DMS 273 treated with DMSO at 0.1 percent for 48 hours (cell line): ENCODE measurements at regions not wholly inside any gene's neighbourhood (a gene's known extent, or its start where the extent isn't known, plus 50 kb on each side); places are given as distances from the start of the nearest gene placed in this dataset.

ENCODE experiments used
- DNase-seq: peaks from one replicate; lab custom pipeline; 2025; lab: John Stamatoyannopoulos, UW

GRCh38 chr21:43302769-43303168 lies 124.2 kb downstream of the SIK1 start:
- DNase-seq = no peak

DNA sequence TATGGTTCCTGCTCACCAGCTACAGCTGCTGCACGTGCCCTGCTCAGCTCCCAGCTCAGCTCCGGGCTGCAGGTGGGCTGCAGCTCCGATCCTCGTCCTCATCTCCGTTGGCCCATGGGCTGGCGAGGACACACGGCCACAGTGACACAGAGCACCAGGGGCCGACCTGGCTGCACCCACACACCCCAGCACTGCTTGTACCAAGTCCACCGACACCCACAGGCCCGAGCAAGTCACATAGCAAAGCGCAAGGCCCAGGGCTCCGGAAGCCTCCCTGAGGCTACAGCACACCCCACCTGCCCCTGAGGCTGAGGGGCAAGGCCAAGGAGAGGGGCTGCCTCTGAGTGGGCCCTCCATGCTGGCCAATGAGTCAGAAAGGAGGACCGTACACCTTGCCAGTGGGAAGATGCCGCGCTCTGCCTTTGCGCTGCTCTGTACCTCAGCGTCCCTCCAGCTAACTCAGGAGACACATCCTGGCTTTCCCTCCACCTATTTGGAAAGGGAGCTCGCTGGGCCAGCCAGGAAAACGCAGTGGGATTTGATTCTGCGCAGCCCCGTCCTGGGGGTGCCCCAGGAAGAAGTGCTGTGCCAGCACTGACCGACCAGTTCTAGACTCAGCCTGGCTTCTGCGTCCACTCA lies 124.8 kb downstream of the SIK1 start:
- no peak for DNase-seq

GRCh38 chr21:43301409-43302061 lies 125.4 kb downstream of the SIK1 start:
- no peak for DNase-seq

- no peak for DNase-seq
Observed at GRCh38 chr21:43300496-43301408, 126.2 kb downstream of the SIK1 start.

DNA sequence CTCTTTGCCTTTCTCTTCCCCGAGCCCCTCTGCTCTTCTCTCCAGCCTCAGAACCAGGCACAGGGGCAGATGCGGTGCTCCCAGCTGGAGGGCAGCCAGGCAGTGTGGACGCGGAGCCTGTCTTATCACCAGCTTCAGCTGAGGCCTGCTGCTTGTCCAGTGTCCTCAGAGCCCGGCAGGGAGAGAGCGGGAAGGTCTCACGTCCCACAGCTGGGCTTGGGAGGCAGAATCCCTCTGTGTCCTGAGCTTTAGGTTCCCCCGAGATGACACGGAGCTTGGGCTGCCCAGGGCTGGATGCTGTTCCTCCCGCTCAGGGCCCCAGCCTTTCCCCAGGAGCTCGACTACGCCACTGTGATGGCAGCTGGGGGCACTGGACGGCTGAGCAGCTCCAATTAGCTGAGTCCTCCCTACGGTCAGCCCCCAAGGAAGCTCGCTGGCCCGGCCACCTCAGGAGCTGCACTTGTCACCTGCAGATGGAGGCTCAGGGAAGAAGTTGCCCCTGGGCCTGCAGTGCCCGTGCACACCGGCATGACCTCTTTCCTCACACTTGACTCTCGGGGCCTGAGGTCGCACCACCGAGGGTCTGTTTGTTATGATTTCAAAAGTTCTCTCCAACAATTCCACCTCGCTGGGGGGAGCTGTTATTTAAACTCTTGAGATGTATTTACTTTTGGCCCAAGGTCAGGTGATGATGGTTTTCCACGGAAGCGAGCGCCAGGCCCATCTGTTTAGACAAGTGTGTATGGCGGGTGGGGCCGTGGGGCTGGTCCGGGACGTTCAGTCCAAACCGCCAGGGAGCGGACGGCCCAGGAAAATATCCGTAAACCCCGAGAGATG lies 127.3 kb downstream of the SIK1 start:
- no peak for DNase-seq

DNA sequence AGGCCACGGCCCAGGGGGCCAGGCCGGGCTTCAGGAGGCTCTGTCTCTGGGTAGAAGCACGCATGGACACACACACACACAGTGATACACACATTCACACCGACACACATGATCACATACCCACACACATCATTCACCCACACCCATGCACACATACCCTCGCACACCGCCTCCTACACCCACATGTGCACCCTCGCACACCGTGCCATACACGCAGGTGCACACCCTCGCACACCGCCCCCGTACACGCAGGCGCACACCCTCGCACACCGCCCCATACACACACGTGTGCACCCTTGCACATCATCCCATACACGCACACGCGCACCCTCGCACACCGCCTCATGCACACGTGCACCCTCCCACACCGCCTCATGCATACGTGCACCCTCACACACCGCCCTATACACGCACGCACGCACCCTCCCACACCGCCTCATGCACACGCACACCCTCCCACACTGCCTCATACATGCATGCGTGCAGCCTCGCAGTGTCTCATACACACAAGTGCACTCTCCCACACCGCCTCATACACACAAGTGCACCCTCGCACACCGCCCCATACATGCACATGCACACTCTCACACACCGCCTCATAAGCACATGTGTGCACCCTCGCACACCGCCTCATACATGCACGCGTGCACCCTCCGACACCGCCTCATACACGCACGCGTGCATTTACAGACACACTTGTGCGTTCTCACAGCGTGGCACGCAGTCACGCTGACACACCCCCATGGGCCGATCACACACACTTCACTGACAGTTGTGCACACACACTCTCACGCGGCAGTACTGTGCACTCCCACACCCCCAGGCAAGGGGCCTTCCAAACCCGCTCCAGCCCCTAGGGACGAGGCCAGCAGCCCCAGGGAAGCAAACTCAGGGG lies 128.1 kb downstream of the SIK1 start:
- no peak for DNase-seq

DNA sequence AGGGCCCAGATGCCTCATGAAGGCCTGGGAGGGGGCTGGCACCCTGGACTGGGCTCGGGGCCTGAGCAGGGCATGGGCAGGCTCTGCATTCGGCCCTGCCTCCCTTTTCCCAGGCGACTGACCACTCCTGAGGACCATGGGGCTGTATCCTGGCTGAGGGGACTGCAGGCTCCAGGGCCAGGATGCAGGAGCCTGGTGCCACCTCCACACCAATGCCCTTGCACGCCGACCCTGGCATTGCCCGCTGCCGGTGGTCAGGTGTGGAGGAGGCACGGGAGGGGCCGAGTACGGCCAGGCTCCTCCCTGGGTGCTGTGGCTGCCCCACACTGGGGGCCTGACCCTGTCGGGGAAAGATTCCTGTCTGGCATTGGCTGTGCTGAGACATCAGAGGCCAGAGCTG lies 128.9 kb downstream of the SIK1 start:
- no peak for DNase-seq

DNA sequence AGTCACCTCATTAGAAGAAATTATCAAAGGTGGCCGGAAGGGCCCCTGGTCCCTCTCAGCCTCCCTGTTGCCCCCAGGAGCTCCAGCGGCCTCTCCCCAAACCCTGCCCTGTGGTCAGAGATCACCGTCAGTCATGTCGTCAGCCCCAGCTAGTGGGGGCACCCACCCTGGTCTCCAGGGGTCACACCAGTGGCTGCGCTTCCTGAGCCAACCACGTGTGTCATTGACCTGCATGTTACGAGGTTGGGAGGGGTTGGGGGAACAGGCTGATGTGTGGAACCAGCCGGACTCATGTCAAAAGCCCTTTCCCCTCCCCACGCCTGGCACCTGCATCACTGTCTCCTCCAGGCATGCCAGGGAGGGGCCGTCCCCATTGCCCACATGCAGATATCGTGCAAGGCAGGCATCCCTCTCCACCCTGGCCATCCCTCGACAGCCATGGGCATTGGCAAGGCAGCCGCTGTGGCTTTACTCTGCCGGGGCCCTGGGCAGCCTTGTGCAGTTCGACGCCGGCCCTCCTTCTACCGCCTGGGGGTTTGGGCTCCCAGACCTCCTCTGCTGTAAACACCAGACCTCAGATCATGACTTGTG lies 128.7 kb downstream of the CRYAA start:
- DNase-seq = no peak

DNA sequence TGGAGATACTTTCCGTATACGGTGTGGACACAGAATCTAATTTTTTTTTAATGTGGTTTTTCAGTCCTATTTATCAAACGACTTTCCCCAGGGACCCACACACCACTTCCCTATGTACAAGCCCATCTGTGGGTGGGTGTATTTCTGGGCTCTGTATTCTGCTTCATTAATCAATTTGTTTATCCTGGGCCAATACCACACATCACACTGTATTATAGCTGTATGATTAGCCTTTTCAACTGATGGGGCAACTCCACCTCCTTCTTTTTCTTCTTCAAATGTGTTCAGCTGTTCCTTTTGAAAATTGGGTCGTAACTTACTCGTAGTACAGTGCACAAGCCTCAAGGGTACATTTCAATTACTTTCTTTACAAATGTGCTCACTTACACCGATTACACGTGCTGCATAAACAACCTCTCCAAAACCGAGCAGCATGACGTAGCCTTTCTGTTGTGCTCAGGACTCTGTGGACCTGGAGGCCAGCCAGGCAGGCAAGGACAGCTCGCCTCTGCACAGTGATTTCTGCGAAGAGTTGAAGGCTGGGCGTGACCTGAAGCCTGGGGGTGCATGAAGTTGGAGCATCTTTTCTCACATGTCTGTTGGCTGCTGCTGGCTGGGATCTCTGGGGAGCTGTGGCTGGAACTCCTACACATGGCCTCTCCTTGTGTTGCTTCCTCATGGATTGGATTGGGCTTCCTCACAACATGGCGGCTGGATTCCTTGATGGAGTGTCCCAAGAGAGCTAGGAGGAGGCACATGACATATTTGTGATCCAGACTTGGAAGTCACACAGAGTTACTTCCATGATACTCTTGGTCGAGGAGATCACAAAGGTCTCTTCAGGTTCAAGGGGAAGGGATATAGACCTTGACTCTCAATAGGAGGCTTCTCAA lies 126.5 kb downstream of the CRYAA start:
- DNase-seq = no peak

- no peak for DNase-seq
Observed at GRCh38 chr21:43294194-43294902, 125.5 kb downstream of the CRYAA start.

DNA sequence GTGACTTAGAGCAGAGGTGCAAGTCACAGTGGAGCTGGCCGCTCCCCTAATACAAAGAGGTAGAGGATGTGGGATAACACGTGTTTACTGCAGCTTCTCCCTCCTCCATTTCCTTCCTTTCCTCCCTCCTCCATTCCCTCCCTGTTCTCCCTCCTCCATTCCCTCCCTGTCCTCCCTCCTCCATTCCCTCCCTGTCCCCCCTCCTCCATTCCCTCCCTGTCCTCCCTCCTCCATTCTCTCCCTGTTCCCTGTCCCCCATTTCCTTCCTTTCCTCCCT lies 124.0 kb downstream of the CRYAA start:
- no peak for DNase-seq

- no peak for DNase-seq
Observed at GRCh38 chr21:43292041-43292865, 123.4 kb downstream of the CRYAA start.

- DNase-seq = no peak
Observed at GRCh38 chr21:43291347-43291950, 122.6 kb downstream of the CRYAA start.

DNA sequence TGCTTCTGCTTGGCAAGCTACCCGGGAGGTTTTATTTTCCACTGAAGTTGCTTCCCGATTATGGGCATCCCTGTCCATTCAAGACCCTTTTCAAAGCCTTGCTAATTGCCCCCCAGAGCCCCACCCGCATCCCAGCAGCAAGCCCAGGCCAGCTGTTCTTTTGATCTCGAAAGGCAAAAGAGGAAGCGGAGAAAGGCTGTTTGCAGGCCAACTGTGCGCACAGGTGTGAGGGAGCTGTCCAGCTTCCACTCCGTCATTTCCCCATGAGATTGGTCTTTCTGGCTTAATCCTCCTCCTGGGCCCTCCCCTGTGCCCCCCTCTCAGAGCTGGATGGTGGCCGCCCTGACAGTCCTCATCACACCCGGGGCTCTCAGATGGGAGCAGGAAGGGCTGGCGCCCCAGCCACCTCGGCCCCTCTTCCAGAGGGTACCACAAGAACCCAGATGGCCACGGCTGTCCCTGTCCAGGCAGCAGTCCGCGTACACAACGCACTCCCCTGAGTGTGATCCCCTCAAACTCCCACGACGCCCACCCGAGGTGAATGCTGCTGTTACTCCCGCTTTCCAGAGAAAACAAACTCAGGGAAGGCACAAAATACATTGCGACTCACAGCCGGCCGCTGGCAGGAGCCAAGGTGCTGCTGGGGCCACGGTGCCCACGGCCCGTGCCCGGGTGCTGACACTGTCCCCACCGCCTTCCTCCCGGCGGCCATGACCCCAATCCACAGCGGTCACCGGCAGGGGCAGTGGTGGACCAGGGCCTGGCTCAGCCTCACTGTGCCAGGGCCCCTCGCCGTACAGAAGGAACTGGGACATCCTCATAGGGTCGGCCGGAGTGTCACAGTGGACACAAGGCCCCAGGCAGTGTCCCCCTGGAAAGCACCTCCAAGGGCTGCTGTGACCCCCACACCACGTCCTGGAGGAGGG lies 121.9 kb downstream of the CRYAA start:
- no peak for DNase-seq

DNA sequence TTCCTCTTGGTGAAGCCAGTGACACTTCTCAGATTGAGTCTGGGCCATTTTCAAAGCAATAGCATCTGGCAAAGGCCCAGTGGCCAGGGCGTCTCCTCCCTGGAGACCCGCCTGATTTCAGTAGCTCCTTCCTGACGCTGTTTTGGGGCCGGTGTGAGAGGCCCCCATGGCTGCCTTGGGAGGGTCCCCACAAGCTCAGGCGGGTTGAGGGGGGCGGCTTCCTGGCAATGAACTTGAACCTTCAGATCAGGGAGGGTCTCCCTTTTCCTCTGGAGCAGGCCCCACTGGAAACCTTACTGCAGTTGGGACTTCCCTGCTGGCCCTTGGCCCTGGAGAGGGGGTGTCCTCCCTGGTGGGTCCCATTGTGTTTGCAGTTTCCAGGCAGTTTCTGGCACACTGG lies 121.2 kb downstream of the CRYAA start:
- DNase-seq = no peak

DNA sequence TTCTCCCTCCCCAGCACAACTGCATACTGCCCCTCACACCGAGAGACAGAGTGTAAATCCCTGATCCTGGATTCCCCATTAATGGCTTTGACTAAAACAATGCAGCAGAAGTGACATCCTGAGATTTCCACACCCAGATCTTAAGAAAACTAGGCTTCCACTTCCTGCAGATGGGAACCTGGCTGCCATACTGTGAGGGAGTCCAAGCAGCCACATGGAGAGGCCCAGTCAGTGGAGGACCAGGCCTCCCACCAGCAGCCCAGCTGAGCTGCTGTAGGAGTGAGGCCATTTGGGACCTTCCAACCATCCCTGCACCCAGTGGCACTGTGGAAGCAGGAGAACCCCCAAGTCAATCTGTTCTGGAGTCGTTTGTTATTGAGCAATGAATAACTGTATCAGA lies 120.6 kb downstream of the CRYAA start:
- DNase-seq = no peak
